ENCODE measurements at regions not wholly inside any gene's neighbourhood (a gene's known extent, or its start where the extent isn't known, plus 50 kb on each side); places are given as distances from the start of the nearest gene placed in this dataset.
"Not testable (repeated sequence)": the region's sequence is repeated elsewhere in the genome, so short reads cannot be mapped to it uniquely, and the experiment has no call there.

- DNase-seq (ENCODE audit: low spot score), result no peak
- intact Hi-C loops (cut with DNase I), result no loop called here
Observed at GRCh38 chr15:79529157-79529785, 97.1 kb downstream of the MINAR1 start.

DNA sequence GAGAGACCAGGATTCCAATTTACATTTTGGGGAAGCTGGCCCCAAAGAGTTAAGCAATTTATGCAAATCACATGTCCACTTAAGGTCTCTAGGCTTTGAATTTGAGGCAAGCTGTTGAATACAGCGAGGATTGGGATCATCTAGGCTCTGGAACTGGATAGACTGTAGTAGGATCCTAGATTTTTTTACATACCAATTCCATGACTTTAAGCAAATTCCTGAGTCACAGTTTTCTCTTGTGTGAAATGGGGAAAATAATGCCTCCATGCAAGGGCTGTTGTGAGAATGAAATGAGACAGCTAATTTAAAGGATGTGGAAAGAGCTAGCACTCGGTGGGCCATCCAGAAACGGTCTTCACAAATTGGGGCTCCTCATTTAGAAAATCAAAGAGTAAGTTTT is 103.4 kb downstream of the MINAR1 start:
- no peak for DNase-seq (ENCODE audit: low spot score)
- intact Hi-C loops (cut with DNase I), result no loop called here

DNA sequence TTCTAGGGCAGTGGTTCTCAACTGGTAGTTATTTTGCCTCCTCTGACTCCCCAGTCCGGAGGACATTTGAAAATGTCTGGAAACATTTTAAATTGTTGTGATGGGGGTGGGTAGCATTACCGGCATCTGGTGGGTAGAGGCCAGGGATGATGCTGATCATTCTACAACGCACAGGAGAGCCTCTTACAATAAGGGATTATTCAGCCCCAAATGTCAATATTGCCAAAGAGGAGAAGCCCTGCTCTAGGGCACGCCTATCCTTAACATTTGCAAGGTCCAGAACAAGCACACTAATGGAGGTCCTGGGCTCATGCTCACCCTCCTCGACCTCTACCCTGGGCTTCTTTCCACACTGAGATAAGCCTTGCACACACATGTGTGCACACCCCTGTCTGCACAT is 106.4 kb downstream of the MINAR1 start:
- intact Hi-C loops (cut with DNase I), result no loop called here
- DNase-seq (ENCODE audit: low spot score), result no peak

GRCh38 chr15:79539401-79539800 is 107.3 kb downstream of the MINAR1 start:
- no peak for DNase-seq (ENCODE audit: low spot score)
- intact Hi-C loops (cut with DNase I), result no loop called here

GRCh38 chr15:79540551-79540950 is 108.4 kb downstream of the MINAR1 start:
- DNase-seq (ENCODE audit: low spot score), result no peak
- intact Hi-C loops (cut with DNase I), result no loop called here

DNA sequence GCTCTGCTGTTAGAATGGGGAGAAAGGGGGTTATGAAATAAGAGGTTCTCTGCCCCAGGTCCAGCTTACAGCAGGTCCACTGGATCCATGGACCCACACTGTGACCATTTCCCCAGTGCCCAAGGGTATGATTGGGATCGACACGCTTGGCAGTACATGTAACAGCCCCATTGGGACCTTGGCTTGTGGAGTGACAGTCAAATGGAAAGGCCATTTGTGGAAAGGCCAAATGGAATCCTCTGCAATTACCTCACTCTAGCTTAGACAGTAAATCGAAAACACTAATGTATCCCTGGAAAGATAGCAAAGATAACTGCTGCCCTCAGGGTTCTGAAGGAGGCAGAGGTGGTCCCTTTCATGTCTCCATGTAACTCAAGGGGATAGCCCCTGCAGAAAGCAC is 109.1 kb downstream of the MINAR1 start:
- intact Hi-C loops (cut with DNase I), result no loop called here
- no peak for DNase-seq (ENCODE audit: low spot score)

- intact Hi-C loops (cut with DNase I), result no loop called here
- no peak for DNase-seq (ENCODE audit: low spot score)
Observed at GRCh38 chr15:79543097-79543496, 111.0 kb downstream of the MINAR1 start.

- intact Hi-C loops (cut with DNase I), result no loop called here
- DNase-seq (ENCODE audit: low spot score), result no peak
Observed at GRCh38 chr15:79549196-79549595, 117.1 kb downstream of the MINAR1 start.

DNA sequence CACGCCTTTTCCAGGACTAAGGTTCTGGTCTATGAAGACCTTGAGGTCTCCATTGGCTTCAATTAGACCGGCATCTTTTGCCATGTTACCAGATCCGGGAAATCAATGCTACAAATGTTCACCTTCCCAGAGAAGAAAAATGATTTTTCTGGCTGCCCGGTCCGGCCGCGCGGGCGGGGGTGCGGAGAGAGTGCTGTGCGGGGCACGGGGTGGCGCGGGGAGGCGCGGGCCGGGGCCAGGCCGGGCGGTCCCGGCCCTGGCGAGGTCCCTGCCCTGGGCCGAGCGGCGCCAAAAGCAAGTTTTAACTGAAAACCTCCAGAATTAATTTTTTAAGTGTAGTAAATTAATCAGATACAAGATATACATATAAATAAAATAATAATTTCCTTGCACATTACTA is 128.2 kb downstream of the MINAR1 start:
- intact Hi-C loops (cut with DNase I), result no loop called here
- no peak for DNase-seq (ENCODE audit: low spot score)

DNA sequence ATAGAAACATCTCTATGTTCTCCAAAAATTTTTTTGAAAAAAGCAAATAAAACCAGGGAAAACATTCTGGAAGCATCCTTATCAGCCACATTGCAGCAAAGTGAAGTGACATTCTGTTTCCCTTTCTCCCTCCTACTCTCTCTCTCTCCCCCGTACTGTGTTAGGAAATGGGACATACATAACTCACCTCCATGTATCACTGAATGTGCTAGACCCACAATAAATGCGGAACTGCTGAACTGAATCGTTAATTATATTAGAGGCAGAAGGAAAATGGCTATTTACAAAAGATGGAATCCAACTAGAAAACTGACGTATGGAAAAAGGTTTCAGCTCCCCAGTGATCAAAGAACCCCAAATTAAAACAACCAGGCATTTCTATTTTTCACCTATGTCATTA is 129.8 kb downstream of the MINAR1 start:
- intact Hi-C loops (cut with DNase I), result no loop called here

GRCh38 chr15:79562403-79562815 is 130.3 kb downstream of the MINAR1 start:
- no peak for DNase-seq (ENCODE audit: low spot score)
- intact Hi-C loops (cut with DNase I), result no loop called here

More for the DNA sequence above, 129.8 kb downstream of the MINAR1 start:
- no peak for DNase-seq (ENCODE audit: low spot score)

DNA sequence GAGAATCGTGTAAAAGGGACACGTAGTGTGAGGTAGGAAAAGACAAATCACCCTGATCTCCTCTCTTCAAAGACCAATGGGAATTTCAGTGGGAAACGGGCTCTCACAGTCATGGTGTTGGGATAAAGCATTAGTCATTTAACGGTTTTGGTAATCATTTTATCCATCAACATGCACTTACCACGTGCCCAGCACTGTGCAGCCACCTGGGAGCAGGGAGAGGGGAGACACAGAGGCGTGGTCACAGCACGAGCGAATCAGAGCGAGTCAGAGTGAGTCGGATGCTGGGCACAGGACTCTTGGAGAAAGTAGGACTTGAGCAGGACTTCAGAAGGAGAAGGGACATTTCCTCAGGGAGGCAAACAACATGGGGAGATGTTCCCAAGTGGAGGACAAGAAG is 130.8 kb downstream of the MINAR1 start:
- intact Hi-C loops (cut with DNase I), result no loop called here
- no peak for DNase-seq (ENCODE audit: low spot score)

- intact Hi-C loops (cut with DNase I), result no loop called here
- DNase-seq (ENCODE audit: low spot score), result no peak
Observed at GRCh38 chr15:79570004-79570403, 137.9 kb downstream of the MINAR1 start.

GRCh38 chr15:79572691-79573404 is 140.7 kb downstream of the MINAR1 start:
- intact Hi-C loops (cut with DNase I), result no loop called here
- DNase-seq (ENCODE audit: low spot score), result no peak

DNA sequence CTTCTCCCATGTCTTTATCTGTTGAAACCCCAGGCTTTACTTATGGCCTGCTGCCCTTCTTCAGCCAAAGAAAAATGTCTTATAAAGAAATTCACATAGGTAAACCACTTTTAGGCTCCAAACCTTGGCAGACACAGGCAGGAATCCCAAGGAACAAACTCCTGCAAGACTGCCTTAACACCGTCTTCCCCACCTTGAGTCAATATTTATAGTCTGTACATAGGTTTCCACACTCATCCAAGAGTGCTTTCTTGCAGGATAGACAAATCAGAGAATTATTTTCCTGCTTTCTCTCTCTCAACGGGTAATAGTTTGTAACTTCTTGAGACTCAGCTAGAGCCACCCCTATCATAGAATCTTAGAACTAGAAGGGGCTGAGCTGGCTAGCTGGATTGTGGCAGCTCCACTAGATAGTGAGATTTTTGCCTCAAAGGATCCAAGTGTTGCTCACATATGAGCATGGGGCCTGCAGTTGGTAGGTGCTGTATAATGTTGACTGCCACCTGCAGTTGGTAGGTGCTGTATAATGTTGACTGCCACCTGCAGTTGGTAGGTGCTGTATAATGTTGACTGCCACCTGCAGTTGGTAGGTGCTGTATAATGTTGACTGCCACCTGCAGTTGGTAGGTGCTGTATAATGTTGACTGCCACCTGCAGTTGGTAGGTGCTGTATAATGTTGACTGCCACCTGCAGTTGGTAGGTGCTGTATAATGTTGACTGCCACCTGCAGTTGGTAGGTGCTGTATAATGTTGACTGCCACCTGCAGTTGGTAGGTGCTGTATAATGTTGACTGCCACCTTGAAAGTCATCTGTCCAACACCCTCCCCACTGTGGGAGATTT is 142.5 kb downstream of the MINAR1 start:
- not testable (repeated sequence) for DNase-seq (ENCODE audit: low spot score)
- intact Hi-C loops (cut with DNase I), result loop anchor here in 1 of 2 donors (5.0 kb wide), 1 partner anchor 1263 kb away; no protein-coding TSS in a partner anchor

GRCh38 chr15:79582650-79583049 is 150.5 kb downstream of the MINAR1 start:
- intact Hi-C loops (cut with DNase I), result no loop called here
- no peak for DNase-seq (ENCODE audit: low spot score)

DNA sequence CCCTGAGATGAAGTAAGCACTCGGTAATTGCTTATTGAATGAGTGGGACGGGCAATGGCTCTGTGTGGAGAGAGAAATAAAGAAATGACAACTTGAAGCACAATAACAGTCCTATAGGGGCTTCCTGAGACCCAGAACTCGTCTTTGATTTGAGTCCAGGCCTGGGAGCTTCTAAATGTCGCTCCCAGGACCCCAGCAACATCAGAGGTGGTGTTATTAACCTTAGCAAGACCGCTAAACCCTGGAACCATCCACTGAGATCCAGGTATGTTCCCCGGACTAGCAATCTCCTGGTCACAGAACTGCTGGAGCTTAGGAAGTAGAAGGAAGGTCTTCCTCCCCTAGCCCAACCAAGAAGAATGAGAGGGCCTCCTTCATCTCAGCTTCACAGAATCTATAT is 160.0 kb downstream of the MINAR1 start:
- intact Hi-C loops (cut with DNase I), result no loop called here
- no peak for DNase-seq (ENCODE audit: low spot score)

DNA sequence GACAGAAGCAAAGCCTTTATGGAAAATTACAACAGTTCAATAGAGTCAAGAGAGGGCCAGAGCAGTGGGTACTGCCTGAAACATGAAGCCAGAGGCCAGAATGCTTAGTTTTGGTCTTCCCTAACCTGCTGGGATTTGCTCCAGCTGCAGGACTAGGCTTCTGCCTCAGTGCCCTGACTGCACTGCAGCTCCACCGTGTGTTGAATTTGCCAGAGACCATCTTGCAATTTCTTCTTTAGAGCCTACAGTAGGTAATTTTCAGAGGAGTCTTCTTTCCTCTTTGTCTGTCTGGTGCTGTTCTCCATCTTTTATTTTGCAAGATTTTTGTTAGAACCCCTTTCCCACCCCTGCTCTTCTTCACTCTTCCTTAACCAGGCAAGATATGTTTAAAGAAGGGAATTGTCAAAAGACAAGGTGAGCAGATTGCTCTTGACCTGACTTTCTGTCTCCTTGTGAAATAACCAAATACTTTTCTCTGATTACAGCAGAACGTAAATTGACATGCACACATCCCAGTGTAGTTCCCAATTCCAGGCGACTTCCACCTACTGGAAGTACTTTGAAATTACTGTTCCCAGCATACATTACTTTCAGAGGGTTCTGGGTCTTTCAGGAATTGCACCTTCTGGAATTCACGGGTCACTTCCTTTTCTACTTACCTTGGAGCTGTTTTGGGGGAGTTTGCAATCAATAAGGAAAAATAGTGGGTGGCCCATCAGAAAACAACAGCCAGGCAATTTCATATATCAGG is 161.2 kb downstream of the MINAR1 start:
- DNase-seq (ENCODE audit: low spot score), result no peak
- intact Hi-C loops (cut with DNase I), result no loop called here

- DNase-seq (ENCODE audit: low spot score), result no peak
- intact Hi-C loops (cut with DNase I), result no loop called here
Observed at GRCh38 chr15:79595306-79595705, 163.2 kb downstream of the MINAR1 start.
